GM20000 (cell line): ENCODE measurements at regions not wholly inside any gene's neighbourhood (a gene's known extent, or its start where the extent isn't known, plus 50 kb on each side); places are given as distances from the start of the nearest gene placed in this dataset.

Experiments used
- DNase-seq: peaks from one replicate; pipeline ENCODE4 v3.0.0; 2012; ENCODE audit warnings: low spot score
- CTCF ChIP-seq: IDR thresholded peaks from 2 replicates; pipeline ENCODE4 v1.5.1; 2012; ENCODE audit warnings: mild to moderate bottlenecking, control low read depth; ENCODE audit errors: extremely low read depth, missing control alignments

- TF ChIP-seq CTCF: no peak
- no peak for DNase-seq
Observed at GRCh38 chr2:133717497-133717896, 149.2 kb upstream of the NCKAP5 start.

- DNase-seq: no peak
Observed at GRCh38 chr2:133718688-133719201, 150.5 kb upstream of the NCKAP5 start.

GRCh38 chr2:133720429-133720828 lies 152.2 kb upstream of the NCKAP5 start:
- TF ChIP-seq CTCF: no peak
- no peak for DNase-seq

More at GRCh38 chr2:133718688-133719201, 150.5 kb upstream of the NCKAP5 start:
- TF ChIP-seq CTCF: no peak

GRCh38 chr2:133721118-133721517 lies 152.9 kb upstream of the NCKAP5 start:
- no peak for DNase-seq
- TF ChIP-seq CTCF: no peak

GRCh38 chr2:133723133-133723532 lies 154.9 kb upstream of the NCKAP5 start:
- TF ChIP-seq CTCF: no peak
- DNase-seq: no peak

GRCh38 chr2:133726973-133727372 lies 158.7 kb upstream of the NCKAP5 start:
- DNase-seq: no peak
- TF ChIP-seq CTCF: no peak

- DNase-seq: no peak
- TF ChIP-seq CTCF: no peak
Observed at GRCh38 chr2:133732059-133732458, 163.8 kb upstream of the NCKAP5 start.
